Aorta (tissue), 5 donors: ENCODE measurements at regions not wholly inside any gene's neighbourhood (a gene's known extent, or its start where the extent isn't known, plus 50 kb on each side); places are given as distances from the start of the nearest gene placed in this dataset.

Source experiments
- ATAC-seq: fragments of 200-7000 bp; cut with Tn5 transposase; one replicate; pipeline ENCODE4 v1.9.1; 2022; ENCODE audit warnings: moderate library complexity; ENCODE audit not compliant: low FRiP score
- DNase-seq, 2 donors: peaks; one replicate each; pipeline ENCODE4 v3.0.0-alpha.2; 2020
- H3K27ac ChIP-seq, 2 donors: one replicate each; pipeline ENCODE4 v1.5.1; 2013; ENCODE audit warnings: low read length in 2 of 2, mild to moderate bottlenecking in 2 of 2, moderate library complexity in 2 of 2, control low read depth in 1 of 2, inconsistent platforms in 1 of 2, low read depth in 1 of 2
- H3K27me3 ChIP-seq, 2 donors: one replicate each; pipeline ENCODE4 v1.6.1; 2013; ENCODE audit warnings: control low read depth in 1 of 2, low read length in 1 of 2, mild to moderate bottlenecking in 1 of 2, moderate library complexity in 1 of 2; ENCODE audit not compliant: insufficient read depth in 2 of 2, control insufficient read depth in 1 of 2
- H3K36me3 ChIP-seq, 2 donors: one replicate each; pipeline ENCODE4 v1.6.1; 2013; ENCODE audit warnings: control low read depth in 1 of 2, low read length in 1 of 2, mild to moderate bottlenecking in 1 of 2; ENCODE audit not compliant: insufficient read depth in 2 of 2, control insufficient read depth in 1 of 2
- H3K4me1 ChIP-seq, 2 donors: one replicate each; pipeline ENCODE4 v1.6.1; 2013; ENCODE audit warnings: low read length in 2 of 2, control low read depth in 1 of 2, mild to moderate bottlenecking in 1 of 2, moderate library complexity in 1 of 2; ENCODE audit not compliant: insufficient read depth in 2 of 2, control insufficient read depth in 1 of 2
- H3K4me3 ChIP-seq, 2 donors: one replicate each; pipeline ENCODE4 v1.5.1; 2013; ENCODE audit warnings: low read length in 2 of 2, control low read depth in 1 of 2, mild to moderate bottlenecking in 1 of 2
- H3K9me3 ChIP-seq: one replicate; pipeline ENCODE4 v1.6.1; 2013; ENCODE audit warnings: mild to moderate bottlenecking, low read length; ENCODE audit not compliant: control insufficient read depth
- WGBS, 2 donors: extraction: QIAGEN DNeasy Blood & Tissue Kit; methylation state at CpG; one replicate each; pipeline ENCODE4 v1.1.7; 2013; 5-methylcytosine and 5-hydroxymethylcytosine counted together
- intact Hi-C, 2 donors: fragments of 100-400 bp; cut with DNase I; formaldehyde crosslinking; loops; one replicate each; pipeline versions ENCODE4 v1.14.2 to v1.15.0; 2022
- donor health status: healthy with polysubstance abuse.
- donor health status: Bipolar disorder and iron deficiency.
- donor health status: DM: no; HTN: no; CAD: no.
- donor health status: DM: no; HTN: no; CAD: no.
- donor health status: DM: yes; HTN: yes; CAD: no.

- H3K27me3 ChIP-seq = no peaks in the 10 kb centered on the region
- no peaks in the 10 kb centered on the region for H3K9me3 ChIP-seq
- ATAC-seq (no peak), DNase-seq (no peak)
- WGBS, 2 donors = 97 to 100% methylated on average over 1 of the region's 1 CpG
- no peaks in the 10 kb centered on the region for H3K36me3 ChIP-seq
- no peak overlapping the region for H3K27ac ChIP-seq
- H3K4me3 ChIP-seq = no peak overlapping the region
- intact Hi-C loops = no loop called here
- no peaks in the 10 kb centered on the region for H3K4me1 ChIP-seq
Observed at GRCh38 chr1:81119319-81119718, 681.4 kb upstream of the ADGRL2 start.

DNA sequence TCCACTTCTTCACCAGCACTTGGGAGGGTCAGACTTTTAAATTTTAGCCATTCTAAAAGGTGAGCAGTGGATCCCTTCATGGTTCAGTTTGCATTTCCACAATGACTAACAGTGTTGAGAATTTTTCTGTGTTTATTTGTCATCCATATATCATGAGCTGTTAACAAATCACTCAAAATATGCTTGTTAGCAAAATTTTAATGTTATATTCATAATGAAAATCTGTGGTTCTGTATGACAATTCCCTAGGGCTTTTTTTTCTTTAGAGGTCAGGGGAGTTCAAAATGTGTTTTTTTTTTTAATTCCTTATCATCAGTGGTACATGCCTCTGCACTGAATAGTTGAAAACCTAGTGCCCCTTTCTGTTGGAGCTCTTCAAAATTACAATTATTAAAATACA is 682.2 kb upstream of the ADGRL2 start:
- DNase-seq (no peak), ATAC-seq (no peak)
- intact Hi-C loops = no loop called here
- Histone ChIP-seq H3K27me3 (no peaks in the 10 kb centered on the region), H3K36me3 (no peaks in the 10 kb centered on the region), H3K4me1 (no peaks in the 10 kb centered on the region), H3K27ac (no peak overlapping the region), H3K9me3 (no peaks in the 10 kb centered on the region), H3K4me3 (no peak overlapping the region)

- Histone ChIP-seq H3K36me3 (no peaks in the 10 kb centered on the region), H3K4me1 (peaks cover 0 to 3% of the 10 kb centered on the region in 2 donors), H3K27me3 (no peaks in the 10 kb centered on the region), H3K9me3 (no peaks in the 10 kb centered on the region), H3K27ac (no peak overlapping the region), H3K4me3 (no peak overlapping the region)
- DNase-seq (no peak), ATAC-seq (no peak)
- intact Hi-C loops = no loop called here
- WGBS, 2 donors = 90 to 94% methylated on average over 2 of the region's 2 CpGs
Observed at GRCh38 chr1:81115422-81115821, 685.3 kb upstream of the ADGRL2 start.

DNA sequence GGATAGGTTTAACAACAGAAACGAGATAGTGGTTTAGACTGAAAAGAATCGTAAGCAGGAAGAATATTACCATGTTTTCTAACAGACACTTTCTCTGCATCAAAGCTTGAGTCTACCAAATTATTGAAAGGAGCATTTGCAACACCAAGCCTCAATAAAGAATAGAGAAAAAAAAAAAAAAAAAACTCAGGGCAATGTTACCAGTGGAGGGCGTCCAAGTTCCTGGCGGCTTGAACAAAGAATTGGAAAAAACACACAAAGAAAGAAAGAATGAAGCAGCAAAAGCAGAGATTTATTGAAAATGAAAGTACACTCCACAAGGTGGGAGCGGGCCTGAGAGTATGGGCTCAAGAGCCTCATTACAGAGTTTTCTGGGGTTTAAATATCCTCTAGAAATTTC is 686.5 kb upstream of the ADGRL2 start:
- H3K4me3 ChIP-seq = no peak overlapping the region
- H3K27ac ChIP-seq = no peak overlapping the region
- no peaks in the 10 kb centered on the region for H3K27me3 ChIP-seq
- DNase-seq = no peak
- H3K9me3 ChIP-seq = no peaks in the 10 kb centered on the region
- ATAC-seq = no peak
- H3K4me1 ChIP-seq = peaks cover 0 to 3% of the 10 kb centered on the region in 2 donors
- intact Hi-C loops = no loop called here
- H3K36me3 ChIP-seq = no peaks in the 10 kb centered on the region
- 86 to 88% methylated on average over 5 of the region's 5 CpGs for WGBS, 2 donors

- Histone ChIP-seq H3K4me3 (no peak overlapping the region), H3K36me3 (no peaks in the 10 kb centered on the region), H3K4me1 (peaks cover 0 to 3% of the 10 kb centered on the region in 2 donors), H3K27me3 (no peaks in the 10 kb centered on the region), H3K27ac (no peak overlapping the region), H3K9me3 (no peaks in the 10 kb centered on the region)
- DNase-seq = no peak
- intact Hi-C loops = no loop called here
- ATAC-seq = no peak
Observed at GRCh38 chr1:81113688-81114087, 687.0 kb upstream of the ADGRL2 start.

DNA sequence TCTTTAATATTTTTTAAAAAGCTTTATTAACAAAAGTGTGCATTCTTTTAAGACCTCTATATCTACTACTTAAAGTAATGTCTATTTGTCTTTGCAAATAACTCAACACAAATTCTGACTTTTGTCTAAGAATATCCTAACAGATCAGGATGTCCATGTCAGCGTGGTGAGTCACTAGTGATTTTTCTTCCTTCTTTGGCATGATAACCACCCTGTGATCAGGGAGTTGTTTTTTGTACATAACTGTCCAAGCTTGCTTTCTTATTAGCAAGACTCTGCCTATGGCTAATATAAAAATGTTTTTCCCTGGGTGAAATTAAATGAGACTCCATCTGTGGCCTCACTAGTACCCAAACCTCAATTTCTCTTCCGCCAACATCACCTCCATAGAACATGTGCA is 688.9 kb upstream of the ADGRL2 start:
- no peak overlapping the region for H3K27ac ChIP-seq
- no peak for ATAC-seq

GRCh38 chr1:81109038-81109437 is 691.7 kb upstream of the ADGRL2 start:
- no peaks in the 10 kb centered on the region for H3K36me3 ChIP-seq
- H3K9me3 ChIP-seq = no peaks in the 10 kb centered on the region
- no peak overlapping the region for H3K4me3 ChIP-seq
- WGBS, 2 donors = 90 to 95% methylated on average over 4 of the region's 4 CpGs
- DNase-seq = no peak
- no peak for ATAC-seq
- no peaks in the 10 kb centered on the region for H3K27me3 ChIP-seq
- intact Hi-C loops = no loop called here
- no peak overlapping the region for H3K27ac ChIP-seq
- H3K4me1 ChIP-seq = peaks cover 0 to 3% of the 10 kb centered on the region in 2 donors

More for the DNA sequence above, 688.9 kb upstream of the ADGRL2 start:
- no peaks in the 10 kb centered on the region for H3K36me3 ChIP-seq
- intact Hi-C loops = no loop called here
- DNase-seq = no peak
- H3K4me3 ChIP-seq = no peak overlapping the region
- H3K4me1 ChIP-seq = peaks cover 0 to 3% of the 10 kb centered on the region in 2 donors
- no peaks in the 10 kb centered on the region for H3K9me3 ChIP-seq
- H3K27me3 ChIP-seq = no peaks in the 10 kb centered on the region
- 79 to 85% methylated on average over 2 of the region's 2 CpGs for WGBS, 2 donors

GRCh38 chr1:81097860-81098259 is 702.9 kb upstream of the ADGRL2 start:
- 54 to 68% methylated on average over 3 of the region's 3 CpGs for WGBS, 2 donors
- H3K27ac ChIP-seq = no peak overlapping the region
- no peaks in the 10 kb centered on the region for H3K36me3 ChIP-seq
- no peak overlapping the region for H3K4me3 ChIP-seq
- no peaks in the 10 kb centered on the region for H3K4me1 ChIP-seq
- intact Hi-C loops = no loop called here
- no peaks in the 10 kb centered on the region for H3K27me3 ChIP-seq
- H3K9me3 ChIP-seq = no peaks in the 10 kb centered on the region
- DNase-seq (no peak), ATAC-seq (no peak)

- Histone ChIP-seq H3K4me3 (no peak overlapping the region), H3K9me3 (no peaks in the 10 kb centered on the region), H3K27me3 (no peaks in the 10 kb centered on the region), H3K27ac (no peak overlapping the region), H3K36me3 (no peaks in the 10 kb centered on the region), H3K4me1 (no peaks in the 10 kb centered on the region)
- DNase-seq = no peak
- intact Hi-C loops = no loop called here
- WGBS, 2 donors = 94 to 98% methylated on average over 1 of the region's 1 CpG
- no peak for ATAC-seq
Observed at GRCh38 chr1:81073580-81073979, 727.2 kb upstream of the ADGRL2 start.
